Pancreas (tissue), 10 donors: ENCODE measurements at regions not wholly inside any gene's neighbourhood (a gene's known extent, or its start where the extent isn't known, plus 50 kb on each side); places are given as distances from the start of the nearest gene placed in this dataset.

Experiments
- ATAC-seq, 4 donors: fragments of 200-7000 bp; cut with Tn5 transposase; one replicate each; pipeline versions ENCODE4 v1.8.0 to v1.9.1; 2020; ENCODE audit warnings: mild to moderate bottlenecking in 4 of 4, moderate library complexity in 4 of 4
- DNase-seq, 6 donors: peaks; one replicate each; pipeline ENCODE4 v3.0.0-alpha.2; 2020
- FAIRE-seq: peaks from 2 replicates; lab custom pipeline; 2012; peaks lifted over from hg19 to GRCh38; lab: Jason Lieb, UNC
- H3K27ac ChIP-seq, 4 donors: fragments of 200-600 bp; sonication (generic); 1 replicate in 3 of 4; 2 replicates in 1 of 4; pipeline versions ENCODE4 v1.5.0 to v1.8.0; 2020
- H3K27me3 ChIP-seq, 4 donors: fragments of 200-600 bp; one replicate each; pipeline ENCODE4 v1.8.0; 2021
- H3K36me3 ChIP-seq, 3 donors: fragments of 200-600 bp; sonication (generic) in 1 of 3; one replicate each; pipeline versions ENCODE4 v1.5.0 to v1.8.0; 2020 to 2021
- H3K4me1 ChIP-seq, 3 donors: fragments of 200-600 bp; one replicate each; pipeline ENCODE4 v1.8.0; 2021
- H3K4me3 ChIP-seq, 4 donors: fragments of 200-600 bp; sonication (generic) in 2 of 4; one replicate each; pipeline versions ENCODE4 v1.5.0 to v1.8.0; 2020 to 2021
- H3K9me3 ChIP-seq, 4 donors: fragments of 200-600 bp; one replicate each; pipeline ENCODE4 v1.8.0; 2021
- WGBS, 2 donors: extraction: QIAGEN DNeasy Blood & Tissue Kit; methylation state at CpG; one replicate each; pipeline ENCODE4 v1.1.7; 2013; 5-methylcytosine and 5-hydroxymethylcytosine counted together
- intact Hi-C, 3 donors: fragments of 100-400 bp; cut with DNase I; formaldehyde crosslinking; loops; one replicate each; pipeline versions ENCODE4 v1.11.1 to v1.14.2; 2022
- TF ChIP-seq, protein P1 (sequence below), 4 donors: fragments of 200-600 bp; sonication (generic) in 3 of 4; IDR thresholded peaks; one replicate each; pipeline versions ENCODE4 v1.5.0 to v1.8.0; 2021; ENCODE audit warnings: antibody characterized with exemption in 4 of 4
- donor health status: healthy with polysubstance abuse.
- donor health status: DM: no; HTN: no; CAD: no; lungs with moderate emphysema.
- donor health status: DM: no; HTN: no; CAD: no.
- donor health status: control.
- donor health status: control.
- donor health status: Bipolar disorder and iron deficiency.
- donor health status: DM: yes; HTN: yes; CAD: no.
- donor health status: DM: no; HTN: no; CAD: no.
- donor health status: DM: no; HTN: no; CAD: no.
- donor health status: DM: yes; HTN: yes; CAD: no.

DNA sequence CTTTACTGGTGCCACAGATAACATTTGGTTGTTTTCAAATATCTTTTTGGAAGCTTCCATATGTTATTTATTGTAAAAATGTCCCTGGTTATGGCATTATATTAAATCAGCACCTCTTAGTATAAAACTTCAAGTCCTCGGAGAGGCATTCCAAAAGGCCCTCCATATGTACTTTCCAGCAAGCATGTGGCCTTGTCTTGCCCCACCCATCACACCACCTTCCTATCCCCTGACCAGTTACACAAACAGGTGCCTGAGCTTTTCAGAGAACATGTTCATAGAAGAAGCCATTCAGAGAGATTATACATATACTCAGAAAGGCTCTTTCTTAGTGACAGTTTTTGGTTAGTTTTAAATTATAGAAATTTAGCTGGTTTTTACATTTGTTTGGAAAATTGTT lies 92.4 kb upstream of the PRKG1 start:
- no peaks in the 10 kb centered on the region for H3K4me1 ChIP-seq
- intact Hi-C loops = no loop called here
- no peak overlapping the region for H3K4me3 ChIP-seq
- no peak for ATAC-seq
- 87 to 90% methylated on average over 1 of the region's 1 CpG for WGBS, 2 donors
- H3K36me3 ChIP-seq = no peaks in the 10 kb centered on the region
- no peak overlapping the region for H3K27ac ChIP-seq
- DNase-seq = no peak
- FAIRE-seq = no peak
- H3K9me3 ChIP-seq = no peaks in the 10 kb centered on the region
- no peaks in the 10 kb centered on the region for H3K27me3 ChIP-seq
- TF ChIP-seq, protein P1, sequence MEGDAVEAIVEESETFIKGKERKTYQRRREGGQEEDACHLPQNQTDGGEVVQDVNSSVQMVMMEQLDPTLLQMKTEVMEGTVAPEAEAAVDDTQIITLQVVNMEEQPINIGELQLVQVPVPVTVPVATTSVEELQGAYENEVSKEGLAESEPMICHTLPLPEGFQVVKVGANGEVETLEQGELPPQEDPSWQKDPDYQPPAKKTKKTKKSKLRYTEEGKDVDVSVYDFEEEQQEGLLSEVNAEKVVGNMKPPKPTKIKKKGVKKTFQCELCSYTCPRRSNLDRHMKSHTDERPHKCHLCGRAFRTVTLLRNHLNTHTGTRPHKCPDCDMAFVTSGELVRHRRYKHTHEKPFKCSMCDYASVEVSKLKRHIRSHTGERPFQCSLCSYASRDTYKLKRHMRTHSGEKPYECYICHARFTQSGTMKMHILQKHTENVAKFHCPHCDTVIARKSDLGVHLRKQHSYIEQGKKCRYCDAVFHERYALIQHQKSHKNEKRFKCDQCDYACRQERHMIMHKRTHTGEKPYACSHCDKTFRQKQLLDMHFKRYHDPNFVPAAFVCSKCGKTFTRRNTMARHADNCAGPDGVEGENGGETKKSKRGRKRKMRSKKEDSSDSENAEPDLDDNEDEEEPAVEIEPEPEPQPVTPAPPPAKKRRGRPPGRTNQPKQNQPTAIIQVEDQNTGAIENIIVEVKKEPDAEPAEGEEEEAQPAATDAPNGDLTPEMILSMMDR (IDR thresholded peaks at IDR 0.05) = no peak

DNA sequence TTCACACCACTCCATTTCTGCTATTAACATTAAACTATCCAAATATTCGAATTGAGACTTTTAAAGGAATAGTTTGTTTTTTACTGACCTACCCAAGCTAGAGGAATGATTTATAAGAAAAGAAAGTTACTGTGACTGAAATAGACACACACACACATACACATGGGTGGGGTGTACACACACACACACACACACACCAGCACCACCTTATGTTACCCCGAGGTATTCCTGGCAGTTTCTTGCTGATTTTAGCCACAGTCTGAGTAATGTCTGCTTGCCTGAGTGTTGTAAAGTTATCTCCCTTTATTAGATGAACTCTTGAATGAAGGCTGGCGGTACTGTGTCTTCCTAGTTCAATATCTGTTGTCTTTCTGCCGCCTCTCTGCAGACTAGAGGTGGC lies 91.3 kb upstream of the PRKG1 start:
- Histone ChIP-seq H3K36me3 (no peaks in the 10 kb centered on the region), H3K4me1 (no peaks in the 10 kb centered on the region), H3K9me3 (no peaks in the 10 kb centered on the region), H3K27me3 (no peaks in the 10 kb centered on the region), H3K27ac (no peak overlapping the region), H3K4me3 (no peak overlapping the region)
- FAIRE-seq (no peak), DNase-seq (no peak), ATAC-seq (no peak)
- WGBS, 2 donors = 60 to 66% methylated on average over 4 of the region's 4 CpGs
- intact Hi-C loops = no loop called here
- TF ChIP-seq, protein P1 (IDR thresholded peaks at IDR 0.05) = no peak

DNA sequence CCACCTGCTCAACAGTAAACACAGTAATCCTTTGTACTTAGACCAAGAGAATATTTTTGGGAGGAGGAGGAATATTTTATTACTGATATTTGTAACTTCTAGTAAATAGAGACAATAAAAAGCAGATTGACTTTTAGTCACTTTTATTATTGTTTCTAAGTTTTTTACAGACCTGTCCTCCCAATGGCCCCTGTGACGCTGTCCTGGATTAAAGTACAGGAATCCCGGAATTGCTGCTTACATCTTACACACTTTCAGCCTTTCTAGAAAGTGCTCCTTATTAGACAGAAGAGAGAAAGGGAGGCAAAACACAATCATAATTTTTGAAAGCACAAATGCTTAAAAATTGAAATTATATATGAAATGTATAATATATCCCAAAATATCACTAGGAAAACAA lies 86.4 kb upstream of the PRKG1 start:
- intact Hi-C loops = no loop called here
- Histone ChIP-seq H3K4me1 (peaks cover 5 to 9% (median 8%) of the 10 kb centered on the region in 3 donors), H3K27me3 (no peaks in the 10 kb centered on the region), H3K4me3 (no peak overlapping the region), H3K27ac (no peak overlapping the region), H3K36me3 (no peaks in the 10 kb centered on the region), H3K9me3 (no peaks in the 10 kb centered on the region)
- ATAC-seq (no peak), FAIRE-seq (no peak), DNase-seq (no peak)
- WGBS, 2 donors = 63 to 78% methylated on average over 2 of the region's 2 CpGs
- TF ChIP-seq, protein P1 (IDR thresholded peaks at IDR 0.05) = no peak

DNA sequence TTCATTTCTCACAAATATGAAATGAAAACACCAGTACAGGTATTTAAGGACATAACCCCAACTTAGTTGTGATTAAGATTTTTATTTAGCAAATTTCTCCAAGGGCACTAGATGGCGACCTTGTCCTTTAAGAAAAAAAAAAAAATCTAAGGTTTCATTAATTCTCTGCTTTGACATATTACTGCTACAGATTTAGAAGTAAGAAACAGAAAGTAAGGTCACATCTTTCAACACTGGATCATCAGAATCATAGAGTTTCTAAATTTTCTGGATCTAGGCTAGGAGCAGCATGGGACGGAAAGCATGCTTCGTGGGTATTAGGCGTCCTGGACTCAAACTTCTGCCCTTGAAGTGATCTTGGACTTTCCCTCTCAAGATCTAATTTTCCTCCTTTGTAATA lies 85.5 kb upstream of the PRKG1 start:
- H3K4me3 ChIP-seq = no peak overlapping the region
- 23 to 30% methylated on average over 4 of the region's 4 CpGs for WGBS, 2 donors

More for the DNA sequence above, 85.5 kb upstream of the PRKG1 start:
- Histone ChIP-seq H3K36me3 (no peaks in the 10 kb centered on the region), H3K27ac (no peak overlapping the region), H3K4me1 (peaks cover 12 to 14% (median 13%) of the 10 kb centered on the region in 3 donors), H3K27me3 (no peaks in the 10 kb centered on the region), H3K9me3 (no peaks in the 10 kb centered on the region)
- ATAC-seq (peak in 1 of 4 donors; percentile 12), DNase-seq (no peak), FAIRE-seq (peak; percentile 94)
- intact Hi-C loops = no loop called here
- TF ChIP-seq, protein P1 (IDR thresholded peaks at IDR 0.05) = peak in 2 of 4 donors; percentile 20 to 24
